Endodermal cell (in vitro differentiated cells): ENCODE measurements at regions not wholly inside any gene's neighbourhood (a gene's known extent, or its start where the extent isn't known, plus 50 kb on each side); places are given as distances from the start of the nearest gene placed in this dataset.

Experiments
- DNase-seq: peaks from one replicate; pipeline ENCODE4 v3.0.0-alpha.2; 2017
- H3K27ac ChIP-seq: 2 replicates; pipeline ENCODE4 v1.5.1; 2013; ENCODE audit warnings: mild to moderate bottlenecking, low read depth, low read length, moderate library complexity
- H3K27me3 ChIP-seq: 2 replicates; pipeline ENCODE4 v1.6.1; 2013; ENCODE audit warnings: mild to moderate bottlenecking, low read length, moderate library complexity; ENCODE audit not compliant: insufficient read depth, control insufficient read depth, poor library complexity, severe bottlenecking
- H3K36me3 ChIP-seq: 2 replicates; pipeline ENCODE4 v1.7.0; 2013; ENCODE audit warnings: mild to moderate bottlenecking, low read length, moderate library complexity; ENCODE audit not compliant: control insufficient read depth, insufficient read depth
- H3K4me1 ChIP-seq: one replicate; pipeline ENCODE4 v1.7.0; 2013; ENCODE audit warnings: low read length; ENCODE audit not compliant: control insufficient read depth, insufficient read depth
- H3K4me3 ChIP-seq: 2 replicates; pipeline ENCODE4 v1.5.1; 2013; ENCODE audit warnings: mild to moderate bottlenecking, low read length, moderate library complexity
- H3K9ac ChIP-seq: 2 replicates; pipeline ENCODE4 v1.6.1; 2013; ENCODE audit warnings: mild to moderate bottlenecking, low read length, moderate library complexity; ENCODE audit not compliant: poor library complexity, severe bottlenecking; ENCODE audit errors: extremely low read depth
- H3K9me3 ChIP-seq: 2 replicates; pipeline ENCODE4 v1.6.1; 2013; ENCODE audit warnings: mild to moderate bottlenecking, low read length, moderate library complexity; ENCODE audit not compliant: control insufficient read depth
- H3K27ac Mint-ChIP-seq: 2 replicates; pipeline ENCODE4 v1.8.0; 2020; ENCODE audit warnings: mixed read lengths
- H3K27me3 Mint-ChIP-seq: 2 replicates; pipeline ENCODE4 v1.8.0; 2021; ENCODE audit warnings: mild to moderate bottlenecking, mixed read lengths; ENCODE audit not compliant: insufficient read depth
- H3K36me3 Mint-ChIP-seq: 2 replicates; pipeline ENCODE4 v1.8.0; 2020; ENCODE audit warnings: low read depth, mixed read lengths
- H3K4me1 Mint-ChIP-seq: 2 replicates; pipeline ENCODE4 v1.8.0; 2020; ENCODE audit warnings: mixed read lengths
- H3K4me3 Mint-ChIP-seq: 2 replicates; pipeline ENCODE4 v1.8.0; 2020; ENCODE audit warnings: mild to moderate bottlenecking, moderate library complexity, mixed read lengths
- H3K9me3 Mint-ChIP-seq: 2 replicates; pipeline ENCODE4 v1.8.0; 2020; ENCODE audit warnings: mild to moderate bottlenecking, mixed read lengths
- CTCF ChIP-seq: fragments of 200-600 bp; sonication (generic); conservative IDR thresholded peaks from 2 replicates; pipeline ENCODE4 v1.5.0; 2021; ENCODE audit warnings: antibody characterized with exemption, mild to moderate bottlenecking
- WGBS, 2 experiments: methylation state at CpG; one replicate each; pipeline versions ENCODE4 v1.1.5 to v1.1.7; 2013; ENCODE audit warnings: missing lambda C conversion rate in 2 of 2, mixed read lengths in 1 of 2; ENCODE audit not compliant: insufficient coverage in 1 of 2, insufficient read length in 1 of 2; 5-methylcytosine and 5-hydroxymethylcytosine counted together

- Histone ChIP-seq H3K27me3 (no peaks in the 10 kb centered on the region), H3K27ac (no peak overlapping the region), H3K4me3 (no peak overlapping the region), H3K9ac (no peak overlapping the region), H3K36me3 (no peaks in the 10 kb centered on the region), H3K4me1 (peaks cover 6% of the 10 kb centered on the region), H3K9me3 (no peaks in the 10 kb centered on the region)
- WGBS, 2 experiments = 70 to 72% methylated on average over 2 to 3 of the region's 3 CpGs
- DNase-seq = no peak
- Mint-ChIP-seq H3K4me1 (peaks cover 23% of the 10 kb centered on the region), H3K4me3 (no peak overlapping the region), H3K9me3 (no peaks in the 10 kb centered on the region), H3K27ac (no peak overlapping the region), H3K27me3 (no peaks in the 10 kb centered on the region), H3K36me3 (no peaks in the 10 kb centered on the region)
- no peak for TF ChIP-seq CTCF
Measured at GRCh38 chr4:18192901-18193300, 171.3 kb upstream of the LCORL start.

GRCh38 chr4:18185491-18185890 is 163.9 kb upstream of the LCORL start:
- Histone ChIP-seq H3K36me3 (no peaks in the 10 kb centered on the region), H3K4me3 (no peak overlapping the region), H3K4me1 (no peaks in the 10 kb centered on the region), H3K9me3 (no peaks in the 10 kb centered on the region), H3K27me3 (no peaks in the 10 kb centered on the region), H3K27ac (no peak overlapping the region), H3K9ac (no peak overlapping the region)
- Mint-ChIP-seq H3K36me3 (no peaks in the 10 kb centered on the region), H3K4me1 (no peaks in the 10 kb centered on the region), H3K9me3 (no peaks in the 10 kb centered on the region), H3K4me3 (no peak overlapping the region), H3K27me3 (no peaks in the 10 kb centered on the region), H3K27ac (no peak overlapping the region)
- no peak for DNase-seq
- TF ChIP-seq CTCF = no peak
- 86 to 91% methylated on average over 2 of the region's 2 CpGs for WGBS, 2 experiments

GRCh38 chr4:18180892-18181291 is 159.3 kb upstream of the LCORL start:
- Mint-ChIP-seq H3K4me3 (no peak overlapping the region), H3K9me3 (no peaks in the 10 kb centered on the region), H3K4me1 (no peaks in the 10 kb centered on the region), H3K27ac (no peak overlapping the region), H3K27me3 (no peaks in the 10 kb centered on the region), H3K36me3 (no peaks in the 10 kb centered on the region)
- Histone ChIP-seq H3K27ac (no peak overlapping the region), H3K9me3 (no peaks in the 10 kb centered on the region), H3K4me1 (no peaks in the 10 kb centered on the region), H3K9ac (no peak overlapping the region), H3K36me3 (no peaks in the 10 kb centered on the region), H3K27me3 (no peaks in the 10 kb centered on the region), H3K4me3 (no peak overlapping the region)
- DNase-seq = no peak
- no peak for TF ChIP-seq CTCF
